NCI-H1436 (cell line): ENCODE measurements at regions not wholly inside any gene's neighbourhood (a gene's known extent, or its start where the extent isn't known, plus 50 kb on each side); places are given as distances from the start of the nearest gene placed in this dataset.
A peak's percentile ranks its signal among the peaks of the same experiment; 100 is the strongest.
"Not testable (repeated sequence)": the region's sequence is repeated elsewhere in the genome, so short reads cannot be mapped to it uniquely, and the experiment has no call there.

Experiments used
- DNase-seq: peaks from one replicate; lab custom pipeline; 2025; lab: John Stamatoyannopoulos, UW

DNA sequence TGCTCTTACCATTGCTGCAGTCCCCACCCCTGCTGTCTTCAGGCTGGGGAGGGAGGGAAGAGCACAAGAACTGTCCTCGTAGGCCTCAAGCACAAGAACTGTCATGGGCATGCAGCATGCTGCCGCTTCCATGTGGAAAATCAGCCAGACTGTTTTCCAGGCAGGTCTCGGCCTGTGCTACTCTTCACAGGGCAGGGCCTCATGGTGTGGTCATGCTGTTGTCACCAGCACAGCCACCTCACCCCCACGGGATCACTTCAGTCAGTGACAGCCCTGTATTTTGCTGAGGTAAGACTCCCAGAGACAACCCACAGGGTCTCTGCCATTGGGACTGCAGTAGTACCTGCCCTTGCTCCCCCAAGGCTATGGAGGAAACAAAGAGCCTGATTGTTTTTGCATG, 205.3 kb downstream of the NAP1L3 start:
- no peak for DNase-seq

- no peak for DNase-seq
Observed at GRCh38 chrX:93466383-93466782, 207.0 kb downstream of the NAP1L3 start.

DNA sequence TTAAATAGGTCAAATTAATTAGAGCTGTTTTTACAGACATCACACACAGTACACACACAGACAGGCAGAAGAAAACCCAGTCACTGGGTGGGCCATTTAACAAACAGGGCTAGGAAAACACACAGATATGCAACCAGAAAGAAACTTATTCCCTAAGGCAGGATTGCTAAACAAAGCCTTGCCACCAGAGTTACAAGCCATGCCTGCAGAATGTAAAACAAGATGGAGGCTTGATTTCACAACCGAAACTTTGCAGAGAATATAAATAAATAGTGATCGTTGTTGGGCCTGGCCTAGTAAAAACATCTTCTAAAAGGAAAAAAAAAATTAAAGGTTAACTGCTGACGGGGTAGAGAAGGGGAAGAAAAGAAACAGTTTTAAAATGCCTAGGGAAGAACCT, 212.3 kb downstream of the NAP1L3 start:
- no peak for DNase-seq

DNA sequence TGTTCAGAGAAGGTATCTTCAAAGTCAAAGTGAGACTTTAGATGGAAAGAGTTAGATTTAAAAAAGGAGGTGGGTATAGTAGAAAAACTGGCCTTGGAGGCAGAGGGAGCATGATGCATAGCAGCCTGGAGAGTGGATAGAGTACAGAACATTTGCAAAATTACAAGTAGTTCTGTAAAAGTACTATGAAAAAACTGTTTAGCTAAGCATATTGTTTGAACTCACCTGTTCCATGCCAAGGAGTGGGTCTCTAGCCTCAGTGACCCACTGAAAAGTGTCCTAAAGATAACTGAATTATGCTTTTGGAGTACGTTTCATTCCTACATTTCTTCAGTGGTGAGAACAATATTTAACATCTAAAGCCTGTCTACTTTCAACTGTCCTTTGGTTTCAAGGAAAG, 218.9 kb downstream of the NAP1L3 start:
- no peak for DNase-seq

DNA sequence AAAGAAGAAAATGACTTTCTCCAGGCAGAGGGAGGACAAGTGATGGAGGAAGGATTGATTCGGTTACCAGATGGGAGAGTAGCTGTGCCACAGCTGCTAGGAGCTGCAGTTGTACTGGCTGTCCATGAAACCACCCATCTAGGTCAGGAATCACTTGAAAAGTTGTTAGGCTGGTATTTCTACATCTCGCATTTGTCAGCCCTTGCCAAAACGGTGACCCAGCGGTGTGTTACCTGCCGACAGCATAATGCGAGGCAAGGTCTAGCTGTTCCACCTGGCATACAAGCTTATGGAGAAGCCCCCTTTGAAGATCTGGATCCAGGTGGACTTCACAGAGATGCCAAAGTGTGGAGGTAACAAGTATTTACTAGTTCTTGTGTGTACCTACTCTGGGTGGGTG, 238.7 kb downstream of the NAP1L3 start:
- not testable (repeated sequence) for DNase-seq

DNA sequence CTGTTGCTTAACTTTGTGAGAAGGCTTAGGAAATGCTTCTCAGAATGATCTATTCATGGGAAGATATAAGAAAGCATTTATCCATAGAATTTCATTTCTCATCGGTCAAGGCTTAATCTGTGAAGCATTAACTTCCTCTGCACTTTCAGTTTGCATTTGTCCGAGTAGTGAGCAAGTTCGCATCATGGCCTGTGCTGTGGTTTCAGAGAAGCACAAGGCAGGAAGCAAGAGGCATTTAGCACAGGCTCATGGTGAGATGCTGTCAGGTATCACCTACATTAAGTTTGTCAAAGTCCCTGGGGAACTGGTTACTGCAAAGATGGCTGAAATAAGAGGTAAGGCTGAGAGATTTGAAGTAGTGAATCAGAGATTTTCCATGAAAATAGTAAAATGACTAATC, 244.9 kb downstream of the NAP1L3 start:
- no peak for DNase-seq

- DNase-seq, result peak; percentile 2
Observed at GRCh38 chrX:93422693-93423092, 250.7 kb downstream of the NAP1L3 start.

DNA sequence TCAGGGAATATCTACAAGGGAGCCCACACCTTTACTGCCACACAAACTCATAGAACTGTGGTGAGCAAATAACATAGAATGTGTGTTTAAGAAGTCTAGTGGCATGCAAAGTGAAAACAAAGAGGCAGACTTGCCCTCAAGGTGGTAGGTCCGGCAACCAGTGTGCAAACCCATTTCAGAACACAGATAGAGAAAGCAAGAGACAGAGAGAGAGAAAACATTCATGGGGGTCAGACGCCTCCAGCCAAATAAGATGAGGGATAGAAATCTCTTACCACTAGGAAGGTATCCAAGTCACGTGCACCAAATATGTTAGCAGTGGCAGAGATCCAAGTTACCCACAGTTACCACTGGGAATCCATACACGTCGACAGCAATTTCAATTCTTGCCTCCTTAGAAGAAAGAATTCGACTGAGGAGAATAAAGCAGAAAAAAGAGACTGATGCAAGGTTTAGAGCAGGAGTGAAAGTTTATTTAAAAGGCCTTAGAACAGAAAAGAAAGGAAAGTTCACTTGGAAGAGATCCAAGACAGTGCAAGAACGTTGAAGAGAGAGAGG, 252.8 kb downstream of the NAP1L3 start:
- no peak for DNase-seq

DNA sequence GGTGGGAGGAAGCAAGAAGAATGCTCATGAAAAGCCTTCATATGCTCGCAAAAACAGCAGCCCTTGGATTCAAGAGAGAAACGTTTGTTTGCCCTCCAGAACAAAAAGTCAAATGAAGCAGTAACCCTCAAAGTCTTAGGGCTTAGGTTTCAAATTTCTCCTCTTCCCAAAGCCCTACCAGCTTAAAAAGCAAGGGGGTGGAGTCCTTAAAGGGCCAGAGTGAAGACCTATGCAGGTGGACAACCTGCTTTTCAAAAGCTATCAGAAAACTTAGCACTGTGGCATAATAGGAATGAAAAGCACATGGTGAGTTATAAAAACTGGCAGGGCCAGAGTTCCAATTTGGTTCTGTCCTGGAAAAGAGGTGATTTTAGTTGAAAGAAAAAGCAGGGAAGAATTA, 253.3 kb downstream of the NAP1L3 start:
- no peak for DNase-seq

DNA sequence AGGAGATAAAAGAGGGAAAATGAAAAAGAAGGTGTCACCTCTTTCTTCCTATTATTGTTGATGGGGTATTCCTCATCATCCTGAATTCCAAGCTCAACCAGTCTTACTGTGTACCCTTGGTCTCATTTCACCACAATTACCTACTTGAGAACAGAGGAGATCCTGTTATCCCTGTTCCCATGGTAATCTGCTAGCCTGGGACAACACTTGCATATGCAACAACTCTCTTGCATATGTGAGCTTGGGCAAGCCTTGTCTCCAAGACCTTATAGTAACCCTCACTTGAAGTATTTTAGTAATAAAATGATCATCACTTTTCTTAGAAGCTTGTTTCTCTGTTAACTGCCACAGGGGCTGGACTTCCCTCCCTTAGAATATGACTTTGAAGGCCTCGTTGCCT, 253.7 kb downstream of the NAP1L3 start:
- DNase-seq, result no peak

GRCh38 chrX:93404121-93404520, 269.3 kb downstream of the NAP1L3 start:
- no peak for DNase-seq

DNA sequence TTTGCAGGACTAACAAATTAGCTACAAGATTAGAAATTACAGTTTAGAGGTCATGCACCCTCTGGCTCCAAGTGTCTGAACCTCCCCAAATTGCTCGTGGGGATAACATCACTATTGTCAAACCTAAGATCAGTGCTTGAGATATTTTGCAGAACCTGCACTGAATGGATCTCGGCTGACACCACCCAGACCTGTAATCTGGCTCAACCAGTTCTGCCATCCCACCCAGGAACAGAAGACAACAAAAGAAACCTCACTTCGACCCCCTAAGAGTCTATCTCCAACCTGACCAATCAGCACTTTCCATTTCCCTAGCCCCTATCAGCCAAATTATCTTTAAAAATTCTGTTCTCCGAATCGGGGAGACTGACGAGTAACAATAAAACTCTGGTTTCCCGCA, 318.7 kb downstream of the NAP1L3 start:
- no peak for DNase-seq

- DNase-seq, result no peak
Observed at GRCh38 chrX:93346309-93346708, 327.1 kb downstream of the NAP1L3 start.

- DNase-seq, result not testable (repeated sequence)
Observed at GRCh38 chrX:93344287-93344686, 329.1 kb downstream of the NAP1L3 start.

- no peak for DNase-seq
Observed at GRCh38 chrX:93332329-93332728, 341.0 kb downstream of the NAP1L3 start.

DNA sequence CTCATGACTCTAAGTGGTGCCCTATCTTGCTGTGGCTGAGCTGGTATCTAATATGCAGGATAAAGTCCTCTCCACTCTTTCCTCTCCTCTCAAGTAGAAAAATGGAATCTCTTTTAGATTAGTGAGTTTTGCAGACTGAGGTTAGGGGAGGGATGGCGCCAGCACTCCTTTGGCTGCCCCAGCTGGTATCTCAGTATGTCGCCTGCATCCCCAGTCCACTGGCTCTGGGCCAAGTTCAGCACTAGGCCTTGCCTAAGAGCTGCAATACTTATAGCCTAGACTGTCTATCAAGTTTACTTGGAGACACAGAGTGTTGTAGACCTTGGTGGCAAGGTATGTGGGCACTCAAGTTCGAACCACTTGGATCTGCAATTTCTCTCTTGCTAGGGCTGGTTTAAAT, 351.3 kb downstream of the NAP1L3 start:
- no peak for DNase-seq

DNA sequence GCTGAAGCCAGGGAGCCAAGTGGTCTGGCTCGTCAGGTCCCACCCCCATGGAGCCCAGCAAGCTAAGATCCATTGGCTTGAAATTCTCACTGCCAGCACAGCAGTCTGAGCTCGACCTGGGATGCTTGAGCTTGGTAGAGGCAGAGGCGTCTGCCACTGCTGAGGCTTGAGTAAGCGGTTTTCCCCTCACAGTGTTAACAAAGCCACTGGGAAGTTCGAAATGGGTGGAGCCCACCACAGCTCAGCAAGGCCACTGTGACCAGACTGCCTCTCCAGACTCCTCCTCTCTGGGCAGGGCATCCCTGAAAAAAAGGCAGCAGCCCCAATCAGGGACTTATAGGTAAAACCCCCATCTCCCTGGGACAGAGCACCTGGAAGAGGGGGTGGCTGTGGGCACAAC, 353.8 kb downstream of the NAP1L3 start:
- no peak for DNase-seq
